ENCODE measurements at regions not wholly inside any gene's neighbourhood (a gene's known extent, or its start where the extent isn't known, plus 50 kb on each side); places are given as distances from the start of the nearest gene placed in this dataset.

DNA sequence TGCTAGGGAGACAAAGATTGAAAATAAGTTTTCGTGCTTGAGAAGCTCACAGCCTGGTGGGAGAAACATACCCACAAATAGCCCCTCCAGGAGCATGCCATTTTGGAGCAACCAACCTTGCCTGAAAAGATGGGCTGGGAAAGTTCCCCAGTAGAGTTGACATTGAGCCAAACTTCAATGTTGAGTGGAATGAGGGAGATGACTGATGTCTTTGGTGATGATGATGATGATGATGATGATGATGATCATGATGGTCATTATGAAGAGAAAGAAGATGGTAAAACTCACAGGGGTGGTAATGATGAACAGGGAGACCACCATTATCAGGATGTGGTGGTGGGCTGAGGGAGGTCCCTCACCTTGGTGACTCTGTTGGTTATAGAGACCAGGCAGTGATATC is 50.1 kb upstream of the ADRA1D start:
- 54 to 55% methylated on average over 1 of the region's 1 CpG for WGBS, 2 donors

More for the DNA sequence above, 50.1 kb upstream of the ADRA1D start:
- intact Hi-C loops (cut with DNase I): no loop called here
- no peak for TF ChIP-seq POLR2A (IDR thresholded peaks at IDR 0.05)
- no peak for TF ChIP-seq CTCF (IDR thresholded peaks at IDR 0.05)
- no peaks in the 10 kb centered on the region for H3K9me3 ChIP-seq
- no peaks in the 10 kb centered on the region for H3K27me3 ChIP-seq
- no peak overlapping the region for H3K27ac ChIP-seq
- no peak for ATAC-seq
- H3K36me3 ChIP-seq (replicated peaks in 1 of 2; ENCODE audit: insufficient read depth in 1 of 2, low read depth in 2 of 2): no peaks in the 10 kb centered on the region
- no peaks in the 10 kb centered on the region for H3K4me1 ChIP-seq
- no peak overlapping the region for H3K4me3 ChIP-seq
- no peak for DNase-seq
